ENCODE measurements at regions not wholly inside any gene's neighbourhood (a gene's known extent, or its start where the extent isn't known, plus 50 kb on each side); places are given as distances from the start of the nearest gene placed in this dataset.

DNA sequence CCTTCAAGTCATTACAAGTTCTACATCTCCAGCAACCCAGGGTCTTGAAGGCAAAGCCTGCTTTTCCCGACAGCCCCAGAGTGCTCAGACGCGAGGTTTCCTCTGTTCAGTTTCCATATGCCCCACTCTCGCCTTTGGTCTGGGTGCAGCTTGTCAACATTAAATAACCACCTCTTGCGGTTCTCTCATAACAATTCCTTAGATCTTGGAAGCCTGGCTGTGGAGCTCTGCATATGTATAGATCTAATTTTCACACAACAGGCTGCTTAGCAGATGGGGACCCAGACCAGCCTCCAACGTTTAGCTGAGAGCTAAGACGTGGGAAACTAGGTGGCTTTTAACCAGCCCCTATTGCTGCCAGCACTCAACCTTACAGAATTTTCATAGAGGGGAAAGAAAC is 295.5 kb downstream of the RPLP1 start:
- H3K27me3 ChIP-seq = peaks cover 10% of the 10 kb centered on the region
- DNase-seq = no peak
- H3K4me1 ChIP-seq = no peaks in the 10 kb centered on the region
- 86 to 93% methylated on average over 5 to 7 of the region's 7 CpGs for whole genome bisulfite sequencing, 2 donors (ENCODE audit: low coverage in 1 of 2)
- no peaks in the 10 kb centered on the region for H3K9me3 ChIP-seq
- H3K36me3 ChIP-seq = no peaks in the 10 kb centered on the region
- intact Hi-C loops (cut with DNase I; ENCODE audit: low total_unique reads) (no loop called here), in situ Hi-C loops (cut with MboI; ENCODE audit: low pct_ligation_motif_present in 1 of 4, low pct_unique_long_range_greater_than_20kb in 1 of 4, low sequenced_read_pairs in 3 of 4) (no loop called here)
- H3K27ac ChIP-seq = no peak overlapping the region
- H3K4me3 ChIP-seq = no peak overlapping the region
- TF ChIP-seq POLR2AphosphoS5 (IDR thresholded peaks at IDR 0.05) = no peak
- TF ChIP-seq, protein P1, sequence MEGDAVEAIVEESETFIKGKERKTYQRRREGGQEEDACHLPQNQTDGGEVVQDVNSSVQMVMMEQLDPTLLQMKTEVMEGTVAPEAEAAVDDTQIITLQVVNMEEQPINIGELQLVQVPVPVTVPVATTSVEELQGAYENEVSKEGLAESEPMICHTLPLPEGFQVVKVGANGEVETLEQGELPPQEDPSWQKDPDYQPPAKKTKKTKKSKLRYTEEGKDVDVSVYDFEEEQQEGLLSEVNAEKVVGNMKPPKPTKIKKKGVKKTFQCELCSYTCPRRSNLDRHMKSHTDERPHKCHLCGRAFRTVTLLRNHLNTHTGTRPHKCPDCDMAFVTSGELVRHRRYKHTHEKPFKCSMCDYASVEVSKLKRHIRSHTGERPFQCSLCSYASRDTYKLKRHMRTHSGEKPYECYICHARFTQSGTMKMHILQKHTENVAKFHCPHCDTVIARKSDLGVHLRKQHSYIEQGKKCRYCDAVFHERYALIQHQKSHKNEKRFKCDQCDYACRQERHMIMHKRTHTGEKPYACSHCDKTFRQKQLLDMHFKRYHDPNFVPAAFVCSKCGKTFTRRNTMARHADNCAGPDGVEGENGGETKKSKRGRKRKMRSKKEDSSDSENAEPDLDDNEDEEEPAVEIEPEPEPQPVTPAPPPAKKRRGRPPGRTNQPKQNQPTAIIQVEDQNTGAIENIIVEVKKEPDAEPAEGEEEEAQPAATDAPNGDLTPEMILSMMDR (IDR thresholded peaks at IDR 0.05) = no peak
- no peak for TF ChIP-seq EP300 (IDR thresholded peaks at IDR 0.05; ENCODE audit: low read depth)
- TF ChIP-seq POLR2A (IDR thresholded peaks at IDR 0.05) = no peak

DNA sequence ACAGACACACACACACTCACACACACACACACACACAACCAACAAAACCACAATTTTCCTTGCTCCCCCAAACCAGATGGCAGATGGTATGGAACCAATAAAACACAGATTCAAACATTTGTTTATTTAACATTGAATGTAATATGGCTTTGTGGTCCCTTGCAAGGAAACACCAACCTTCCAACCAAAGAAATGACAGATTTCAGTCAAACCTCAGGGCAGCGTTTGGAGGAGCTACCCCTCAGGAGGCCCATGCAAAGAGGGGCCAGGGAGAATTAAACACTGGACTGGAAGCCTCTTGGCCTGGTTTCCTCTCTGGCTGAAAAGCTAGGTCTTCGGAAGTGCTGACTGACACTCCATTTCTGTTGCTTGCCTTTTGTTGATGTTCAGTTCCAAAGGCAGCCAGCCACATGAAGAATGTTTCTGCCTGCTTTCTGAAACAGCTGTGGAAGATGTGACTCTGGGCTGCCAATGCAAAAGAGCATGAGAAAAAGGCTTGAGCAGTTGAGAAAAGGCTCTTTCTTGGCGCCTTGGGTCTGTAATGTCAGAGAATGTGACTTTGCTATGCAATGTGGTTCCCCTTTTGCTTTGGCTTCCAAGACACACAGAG is 296.1 kb downstream of the RPLP1 start:
- in situ Hi-C loops (cut with MboI; ENCODE audit: low pct_ligation_motif_present in 1 of 4, low pct_unique_long_range_greater_than_20kb in 1 of 4, low sequenced_read_pairs in 3 of 4) = no loop called here
- H3K27me3 ChIP-seq = peaks cover 10% of the 10 kb centered on the region
- no peak for DNase-seq
- H3K36me3 ChIP-seq = no peaks in the 10 kb centered on the region
- 78% methylated on average over 3 of the region's 3 CpGs; no CpG with 5 or more reads in 1 of the 2 donors for WGBS, 2 donors (ENCODE audit: low coverage in 1 of 2)
- intact Hi-C loops (cut with DNase I; ENCODE audit: low total_unique reads) = no loop called here
- H3K9me3 ChIP-seq = no peaks in the 10 kb centered on the region
- TF ChIP-seq POLR2AphosphoS5 (IDR thresholded peaks at IDR 0.05) = no peak
- TF ChIP-seq, protein P1 (IDR thresholded peaks at IDR 0.05) = no peak
- TF ChIP-seq POLR2A (IDR thresholded peaks at IDR 0.05) = no peak
- no peak for TF ChIP-seq EP300 (IDR thresholded peaks at IDR 0.05; ENCODE audit: low read depth)
- no peak overlapping the region for H3K4me3 ChIP-seq
- no peak overlapping the region for H3K27ac ChIP-seq
- H3K4me1 ChIP-seq = no peaks in the 10 kb centered on the region

DNA sequence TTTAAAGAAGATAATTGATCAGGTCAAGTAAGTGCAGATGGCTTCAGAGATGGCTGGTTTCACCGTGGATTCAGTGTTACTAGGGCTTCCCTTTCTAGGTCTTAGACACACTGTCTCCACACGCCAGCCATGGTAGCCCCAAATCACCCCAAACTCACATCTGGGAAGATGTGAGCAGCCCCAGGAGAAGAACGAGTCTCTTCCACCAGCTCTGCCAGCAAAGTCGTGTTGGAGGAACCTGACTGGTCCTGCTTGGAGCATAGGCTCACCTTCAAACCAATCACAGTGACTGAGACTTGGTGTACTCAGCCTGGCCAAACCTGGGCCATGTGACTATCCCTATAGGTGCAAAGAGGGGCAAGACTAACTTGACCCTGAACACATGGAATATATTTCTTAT is 296.7 kb downstream of the RPLP1 start:
- WGBS, 2 donors (ENCODE audit: low coverage in 1 of 2) = 75 to 90% methylated on average over 1 to 4 of the region's 4 CpGs

DNA sequence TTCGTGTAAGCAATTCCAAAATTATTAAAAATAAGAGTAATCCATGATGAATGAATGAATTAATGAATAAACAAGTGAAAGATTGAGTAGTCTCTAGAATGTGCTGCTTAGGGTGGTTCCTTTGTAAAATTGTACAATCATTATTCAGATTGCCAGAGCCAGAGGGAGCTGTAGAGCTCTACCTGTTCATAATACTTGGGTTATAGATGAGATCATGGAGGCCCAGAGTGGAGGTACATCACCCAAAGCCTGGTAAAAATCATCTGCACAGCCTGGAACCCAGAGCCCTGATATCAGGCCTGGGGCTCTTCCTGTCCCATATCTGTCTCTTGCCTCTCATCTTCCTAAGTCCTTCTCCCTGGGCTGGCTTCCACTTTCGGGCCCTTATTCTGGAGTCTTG is 297.2 kb downstream of the RPLP1 start:
- in situ Hi-C loops (cut with MboI; ENCODE audit: low pct_ligation_motif_present in 1 of 4, low pct_unique_long_range_greater_than_20kb in 1 of 4, low sequenced_read_pairs in 3 of 4) (no loop called here), intact Hi-C loops (cut with DNase I; ENCODE audit: low total_unique reads) (no loop called here)
- Histone ChIP-seq H3K9me3 (no peaks in the 10 kb centered on the region), H3K4me3 (no peak overlapping the region), H3K4me1 (no peaks in the 10 kb centered on the region), H3K36me3 (no peaks in the 10 kb centered on the region), H3K27ac (no peak overlapping the region), H3K27me3 (peaks cover 6% of the 10 kb centered on the region)
- TF ChIP-seq EP300 (IDR thresholded peaks at IDR 0.05; ENCODE audit: low read depth) = no peak
- TF ChIP-seq, protein P1 (IDR thresholded peaks at IDR 0.05) = peak in 2 of 5 experiments; percentile 14 to 20
- 80 to 92% methylated on average over 1 to 2 of the region's 2 CpGs for WGBS, 2 donors (ENCODE audit: low coverage in 1 of 2)
- no peak for DNase-seq

More for the DNA sequence above, 296.7 kb downstream of the RPLP1 start:
- no peak for DNase-seq
- H3K36me3 ChIP-seq = no peaks in the 10 kb centered on the region
- intact Hi-C loops (cut with DNase I; ENCODE audit: low total_unique reads) = no loop called here
- in situ Hi-C loops (cut with MboI; ENCODE audit: low pct_ligation_motif_present in 1 of 4, low pct_unique_long_range_greater_than_20kb in 1 of 4, low sequenced_read_pairs in 3 of 4) = no loop called here
- H3K9me3 ChIP-seq = no peaks in the 10 kb centered on the region
- H3K27ac ChIP-seq = no peak overlapping the region
- TF ChIP-seq, protein P1 (IDR thresholded peaks at IDR 0.05) = no peak
- TF ChIP-seq EP300 (IDR thresholded peaks at IDR 0.05; ENCODE audit: low read depth) = no peak
- no peak for TF ChIP-seq POLR2A (IDR thresholded peaks at IDR 0.05)
- TF ChIP-seq POLR2AphosphoS5 (IDR thresholded peaks at IDR 0.05) = no peak
- peaks cover 10% of the 10 kb centered on the region for H3K27me3 ChIP-seq
- H3K4me3 ChIP-seq = no peak overlapping the region
- H3K4me1 ChIP-seq = no peaks in the 10 kb centered on the region
